ENCODE measurements at regions not wholly inside any gene's neighbourhood (a gene's known extent, or its start where the extent isn't known, plus 50 kb on each side); places are given as distances from the start of the nearest gene placed in this dataset.
"Not testable (repeated sequence)": the region's sequence is repeated elsewhere in the genome, so short reads cannot be mapped to it uniquely, and the experiment has no call there.

- DNase-seq: no peak
Observed at GRCh38 chr3:5767304-5767703, 579.8 kb downstream of the EDEM1 start.

GRCh38 chr3:5768281-5768945 lies 580.9 kb downstream of the EDEM1 start:
- no peak for DNase-seq

GRCh38 chr3:5769825-5770224 lies 582.3 kb downstream of the EDEM1 start:
- no peak for DNase-seq

- DNase-seq: no peak
Observed at GRCh38 chr3:5774337-5774736, 586.8 kb downstream of the EDEM1 start.

- DNase-seq: not testable (repeated sequence)
Observed at GRCh38 chr3:5775100-5775499, 587.6 kb downstream of the EDEM1 start.

- DNase-seq: peak; percentile 69
Observed at GRCh38 chr3:5784690-5785089, 597.2 kb downstream of the EDEM1 start.

- peak; percentile 90 for DNase-seq
Observed at GRCh38 chr3:5787861-5788488, 600.5 kb downstream of the EDEM1 start.

- DNase-seq: no peak
Observed at GRCh38 chr3:5788496-5788895, 601.0 kb downstream of the EDEM1 start.

GRCh38 chr3:5791558-5791957 lies 604.1 kb downstream of the EDEM1 start:
- DNase-seq: no peak

GRCh38 chr3:5796541-5796940 lies 609.0 kb downstream of the EDEM1 start:
- peak; percentile 30 for DNase-seq

- DNase-seq: no peak
Observed at GRCh38 chr3:5798809-5799208, 611.3 kb downstream of the EDEM1 start.

GRCh38 chr3:5799398-5799797 lies 611.9 kb downstream of the EDEM1 start:
- DNase-seq: peak; percentile 3

- DNase-seq: no peak
Observed at GRCh38 chr3:5800965-5801364, 613.5 kb downstream of the EDEM1 start.

GRCh38 chr3:5806192-5806591 lies 618.7 kb downstream of the EDEM1 start:
- peak; percentile 30 for DNase-seq

- peak; percentile 57 for DNase-seq
Observed at GRCh38 chr3:5809586-5810246, 622.2 kb downstream of the EDEM1 start.

- DNase-seq: peak; percentile 46
Observed at GRCh38 chr3:5811016-5811415, 623.5 kb downstream of the EDEM1 start.

GRCh38 chr3:5813521-5813920 lies 626.0 kb downstream of the EDEM1 start:
- DNase-seq: no peak

GRCh38 chr3:5822843-5823242 lies 635.3 kb downstream of the EDEM1 start:
- no peak for DNase-seq

- no peak for DNase-seq
Observed at GRCh38 chr3:5826467-5826866, 639.0 kb downstream of the EDEM1 start.

GRCh38 chr3:5828251-5828650 lies 640.7 kb downstream of the EDEM1 start:
- DNase-seq: no peak

- DNase-seq: peak; percentile 35
Observed at GRCh38 chr3:5840056-5840455, 652.5 kb downstream of the EDEM1 start.

GRCh38 chr3:5841599-5841998 lies 654.1 kb downstream of the EDEM1 start:
- DNase-seq: no peak

GRCh38 chr3:5846261-5846660 lies 658.8 kb downstream of the EDEM1 start:
- no peak for DNase-seq

GRCh38 chr3:5861151-5861550 lies 673.6 kb downstream of the EDEM1 start:
- peak; percentile 74 for DNase-seq
